HG03280 (cell line): ENCODE measurements at regions not wholly inside any gene's neighbourhood (a gene's known extent, or its start where the extent isn't known, plus 50 kb on each side); places are given as distances from the start of the nearest gene placed in this dataset.
A peak's percentile ranks its signal among the peaks of the same experiment; 100 is the strongest.

Experiments used
- ATAC-seq: cut with Tn5 transposase; IDR thresholded peaks from one replicate; pipeline ENCODE4 v1.9.1; 2021; ENCODE audit warnings: mild to moderate bottlenecking, moderate library complexity; ENCODE audit not compliant: unreplicated experiment

DNA sequence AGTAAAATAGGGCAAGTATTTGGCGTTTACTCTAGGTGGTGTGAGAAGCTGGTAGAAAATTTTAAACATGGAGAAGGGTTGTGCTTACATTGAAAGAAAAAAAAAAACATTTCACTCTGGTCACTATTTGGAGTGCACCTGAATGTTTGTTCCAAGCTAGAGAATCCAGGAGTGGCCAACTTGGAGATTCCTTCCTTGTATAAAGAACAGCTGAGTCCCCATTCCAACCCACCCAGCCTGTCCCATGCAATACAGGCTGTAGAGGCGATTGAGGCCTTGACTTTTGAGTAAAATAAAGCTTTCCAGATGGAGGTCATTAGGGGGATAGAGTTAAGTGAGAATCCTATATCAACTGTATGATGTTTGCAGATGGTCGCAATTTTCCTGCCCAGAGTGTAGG is 203.8 kb upstream of the SYT4 start:
- ATAC-seq, result no peak

GRCh38 chr18:43482136-43482535 is 204.8 kb upstream of the SYT4 start:
- ATAC-seq, result no peak

DNA sequence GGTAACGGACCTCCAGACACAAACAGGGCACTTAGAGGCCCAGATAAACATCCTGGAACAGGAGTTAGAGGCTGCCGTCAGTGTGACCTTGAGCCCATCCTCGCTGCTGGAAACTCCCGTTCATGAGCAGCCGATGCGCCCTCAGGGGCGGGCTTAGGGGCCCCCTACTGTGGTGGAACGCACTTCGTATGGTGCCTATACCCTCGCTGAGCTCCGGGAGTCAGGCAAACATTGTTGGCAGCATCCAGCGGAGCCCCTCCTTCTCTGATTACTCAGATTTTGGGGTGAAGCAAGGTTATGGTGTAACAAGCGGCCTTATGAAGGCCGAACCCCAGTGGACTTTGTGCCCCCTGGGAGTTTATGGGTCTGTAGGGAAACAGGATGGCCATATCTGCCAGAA is 205.3 kb upstream of the SYT4 start:
- ATAC-seq, result no peak

- no peak for ATAC-seq
These were observed 207.4 kb upstream of the SYT4 start for GRCh38 chr18:43484710-43485109.

- no peak for ATAC-seq
These were observed 208.3 kb upstream of the SYT4 start for GRCh38 chr18:43485545-43485963.

DNA sequence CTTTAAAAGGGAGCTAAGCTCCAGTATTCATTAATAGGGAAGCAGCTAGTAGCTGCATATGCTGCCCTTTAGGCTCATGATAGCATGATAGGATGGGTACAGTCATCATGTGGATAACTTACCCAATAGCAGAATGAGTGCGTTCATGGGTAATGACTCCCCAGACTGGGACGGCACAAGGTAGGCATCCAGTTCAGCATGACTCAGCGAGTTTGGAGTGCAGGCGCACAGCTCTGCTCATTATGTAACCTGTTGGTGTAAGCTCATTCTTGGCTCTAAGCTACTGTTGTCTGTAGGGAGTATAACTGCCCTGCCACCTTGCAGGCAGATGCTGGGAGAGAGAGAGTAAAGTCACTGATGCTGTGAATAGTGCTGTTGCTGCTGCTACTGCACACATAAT is 209.2 kb upstream of the SYT4 start:
- no peak for ATAC-seq

- ATAC-seq, result no peak
These were observed 223.8 kb upstream of the SYT4 start for GRCh38 chr18:43501099-43501498.

- no peak for ATAC-seq
These were observed 229.6 kb upstream of the SYT4 start for GRCh38 chr18:43506935-43507334.

- no peak for ATAC-seq
These were observed 230.7 kb upstream of the SYT4 start for GRCh38 chr18:43507842-43508481.

DNA sequence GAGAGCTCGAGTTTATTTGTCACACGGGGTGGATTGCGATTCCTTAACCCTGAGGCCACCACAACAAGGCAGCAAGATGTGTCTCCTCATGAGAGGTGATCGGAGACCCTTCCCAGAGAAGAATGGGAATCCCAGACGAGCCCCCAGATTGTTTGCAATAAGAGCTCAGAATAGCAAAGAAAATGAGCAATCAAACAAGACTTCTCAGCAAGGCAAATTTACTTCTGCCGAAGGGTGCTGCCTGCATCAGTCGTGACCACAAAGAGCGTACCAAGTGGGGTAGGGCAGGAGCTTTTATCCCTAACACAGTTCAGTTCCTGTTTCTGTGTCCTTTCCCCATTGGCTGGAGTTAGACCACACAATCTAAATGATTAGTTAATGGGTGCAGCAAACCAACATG is 237.5 kb upstream of the SYT4 start:
- no peak for ATAC-seq

DNA sequence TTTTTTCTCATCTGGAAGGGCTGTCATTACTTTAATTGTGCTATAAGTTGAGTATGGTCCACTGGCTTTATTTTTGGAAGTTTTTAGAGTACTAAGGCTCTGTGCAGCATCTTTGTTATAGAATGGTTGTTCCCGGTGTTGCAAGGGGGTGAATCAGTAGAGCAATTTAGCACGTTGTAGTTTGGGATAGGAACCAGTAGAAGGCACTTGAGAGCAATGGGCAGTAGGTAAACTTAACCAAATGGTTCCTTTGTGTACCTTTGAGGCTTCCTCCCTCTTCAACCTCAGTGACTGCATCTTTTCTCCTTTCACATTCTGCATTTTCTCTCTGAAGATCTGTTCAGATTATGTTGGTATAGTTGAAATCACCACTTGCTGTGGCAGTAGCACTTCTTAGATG is 238.2 kb upstream of the SYT4 start:
- no peak for ATAC-seq

DNA sequence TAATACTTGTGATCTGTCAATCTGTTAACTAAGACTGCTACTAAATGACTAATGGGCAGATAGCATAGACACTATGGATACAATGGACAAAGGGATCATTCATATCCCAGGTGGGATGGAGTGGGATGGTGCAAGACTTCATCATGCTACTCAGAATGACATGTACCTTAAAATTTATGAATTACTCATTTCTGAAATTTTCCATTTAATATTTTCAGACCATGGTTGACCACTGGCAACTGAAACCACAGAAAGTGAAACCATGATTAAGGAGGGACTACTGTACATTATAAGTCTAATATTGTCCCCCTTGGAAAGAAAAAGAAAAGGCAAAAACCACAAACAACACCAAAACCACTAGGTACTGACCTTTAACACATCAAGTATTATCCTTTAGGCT is 247.0 kb upstream of the SYT4 start:
- no peak for ATAC-seq

GRCh38 chr18:43525169-43525568 is 247.9 kb upstream of the SYT4 start:
- no peak for ATAC-seq

- no peak for ATAC-seq
These were observed 249.3 kb upstream of the SYT4 start for GRCh38 chr18:43526426-43527145.

DNA sequence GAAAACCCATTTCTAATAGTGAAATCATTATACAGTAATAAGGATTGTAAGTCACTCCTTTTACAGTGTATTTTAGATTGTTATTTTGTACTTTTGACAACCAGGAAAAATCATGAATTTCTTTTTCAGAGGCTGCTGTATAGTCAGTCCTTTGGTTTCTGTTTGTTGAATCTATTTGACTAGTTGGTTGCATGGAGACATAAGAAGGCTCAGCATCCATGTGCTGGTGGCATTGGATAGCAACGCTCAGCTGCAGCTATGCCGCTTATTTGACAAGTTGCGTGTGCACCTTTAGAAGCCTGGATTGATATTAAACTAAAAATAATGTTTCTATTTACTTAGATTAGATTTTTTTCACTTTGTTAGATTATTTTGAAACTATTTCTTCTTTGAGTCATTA is 254.1 kb upstream of the SYT4 start:
- ATAC-seq, result no peak

DNA sequence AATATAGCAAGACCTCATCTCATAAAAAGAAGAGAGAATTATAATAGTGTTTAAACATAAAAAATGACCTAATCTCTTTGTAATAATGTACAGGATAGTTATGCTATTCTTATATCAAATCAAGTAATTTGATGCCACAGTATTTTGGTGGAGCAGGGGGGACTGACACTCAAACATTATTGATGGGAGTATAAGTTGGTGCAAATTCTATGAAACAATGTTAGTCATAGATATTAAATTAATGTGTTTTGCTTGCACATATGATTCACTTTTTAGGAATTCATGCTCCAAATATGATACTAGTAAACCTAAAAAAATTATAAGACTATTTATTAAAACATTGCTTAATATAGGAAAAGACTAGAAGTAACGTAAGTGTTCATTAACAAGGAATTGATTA is 256.1 kb upstream of the SYT4 start:
- no peak for ATAC-seq

- no peak for ATAC-seq
These were observed 257.2 kb upstream of the SYT4 start for GRCh38 chr18:43534511-43534910.

GRCh38 chr18:43539862-43540261 is 262.6 kb upstream of the SYT4 start:
- ATAC-seq, result no peak

DNA sequence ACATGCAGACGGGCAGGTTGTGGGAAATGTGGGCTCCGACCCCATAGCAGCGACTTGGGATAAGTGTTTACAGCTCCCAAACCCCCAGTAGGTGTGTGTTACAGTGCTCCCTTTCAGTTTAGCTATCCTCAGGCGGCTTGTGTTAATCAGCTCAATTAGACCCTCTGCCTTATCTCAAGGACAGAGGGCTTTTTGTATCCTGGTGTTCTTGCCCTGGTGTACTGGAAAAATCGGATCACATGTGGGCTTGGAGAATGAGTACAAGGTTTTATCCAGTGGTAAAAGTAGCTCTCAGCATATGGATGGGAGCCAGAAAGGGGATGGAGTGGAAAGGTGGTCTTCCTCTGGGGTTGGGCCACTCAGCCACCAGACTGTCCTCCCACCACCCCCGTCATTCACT is 264.7 kb upstream of the SYT4 start:
- no peak for ATAC-seq

DNA sequence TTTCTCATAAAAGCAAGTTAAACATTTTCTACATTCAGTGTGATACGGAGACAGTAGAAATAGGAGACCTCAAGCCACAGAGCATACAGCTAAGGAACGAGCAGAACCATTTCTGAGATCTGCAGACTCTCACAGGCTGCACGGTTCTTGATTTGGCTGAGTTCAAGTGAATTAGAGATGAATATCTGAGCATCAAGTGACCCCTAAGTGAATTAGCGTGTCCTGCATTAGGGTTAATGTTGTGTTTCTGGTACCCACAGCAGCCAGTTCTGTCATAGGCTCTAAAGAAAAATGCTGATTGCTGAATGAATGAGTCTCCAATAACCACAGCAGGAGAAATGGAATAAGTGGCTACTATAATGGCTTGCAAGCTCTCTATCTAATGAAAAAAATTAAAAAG is 265.9 kb upstream of the SYT4 start:
- ATAC-seq, result no peak

- no peak for ATAC-seq
These were observed 270.2 kb upstream of the SYT4 start for GRCh38 chr18:43547456-43547855.

GRCh38 chr18:43559507-43559906 is 282.2 kb upstream of the SYT4 start:
- ATAC-seq, result no peak

GRCh38 chr18:43563780-43564179 is 286.5 kb upstream of the SYT4 start:
- ATAC-seq, result peak; percentile 66
